ENCODE measurements at regions not wholly inside any gene's neighbourhood (a gene's known extent, or its start where the extent isn't known, plus 50 kb on each side); places are given as distances from the start of the nearest gene placed in this dataset.

GRCh38 chr12:66786531-66787308 lies 107.8 kb upstream of the GRIP1 start:
- H3K27ac ChIP-seq (ENCODE audit: insufficient read length, low read depth, low read length): no peak overlapping the region
- H3K27me3 Mint-ChIP-seq (ENCODE audit: low read depth): no peaks in the 10 kb centered on the region
- H3K9me3 Mint-ChIP-seq: no peaks in the 10 kb centered on the region
- no peak overlapping the region for H3K56ac ChIP-seq (ENCODE audit: insufficient read length, low read depth, low read length)
- H3K27ac Mint-ChIP-seq: no peak overlapping the region
- H3K9ac ChIP-seq (ENCODE audit: extremely low read depth, insufficient read length, low read length): no peak overlapping the region
- H3K79me1 ChIP-seq (ENCODE audit: insufficient read depth, low read depth, low read length, poor library complexity, severe bottlenecking): peaks cover 2% of the 10 kb centered on the region
- no peak overlapping the region for H2AK5ac ChIP-seq (ENCODE audit: insufficient read length, low read length)
- H3T11ph ChIP-seq (ENCODE audit: low read length): no peak overlapping the region
- TF ChIP-seq, protein P1, sequence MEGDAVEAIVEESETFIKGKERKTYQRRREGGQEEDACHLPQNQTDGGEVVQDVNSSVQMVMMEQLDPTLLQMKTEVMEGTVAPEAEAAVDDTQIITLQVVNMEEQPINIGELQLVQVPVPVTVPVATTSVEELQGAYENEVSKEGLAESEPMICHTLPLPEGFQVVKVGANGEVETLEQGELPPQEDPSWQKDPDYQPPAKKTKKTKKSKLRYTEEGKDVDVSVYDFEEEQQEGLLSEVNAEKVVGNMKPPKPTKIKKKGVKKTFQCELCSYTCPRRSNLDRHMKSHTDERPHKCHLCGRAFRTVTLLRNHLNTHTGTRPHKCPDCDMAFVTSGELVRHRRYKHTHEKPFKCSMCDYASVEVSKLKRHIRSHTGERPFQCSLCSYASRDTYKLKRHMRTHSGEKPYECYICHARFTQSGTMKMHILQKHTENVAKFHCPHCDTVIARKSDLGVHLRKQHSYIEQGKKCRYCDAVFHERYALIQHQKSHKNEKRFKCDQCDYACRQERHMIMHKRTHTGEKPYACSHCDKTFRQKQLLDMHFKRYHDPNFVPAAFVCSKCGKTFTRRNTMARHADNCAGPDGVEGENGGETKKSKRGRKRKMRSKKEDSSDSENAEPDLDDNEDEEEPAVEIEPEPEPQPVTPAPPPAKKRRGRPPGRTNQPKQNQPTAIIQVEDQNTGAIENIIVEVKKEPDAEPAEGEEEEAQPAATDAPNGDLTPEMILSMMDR (conservative IDR thresholded peaks at IDR 0.05): no peak
- no peaks in the 10 kb centered on the region for H3K4me1 ChIP-seq (ENCODE audit: insufficient read depth, low read length)
- H3K27me3 ChIP-seq (ENCODE audit: insufficient read depth, low read length): no peaks in the 10 kb centered on the region
- no peak overlapping the region for H2BK20ac ChIP-seq (ENCODE audit: low read depth, low read length, poor library complexity, severe bottlenecking)
- H3K9me3 ChIP-seq (ENCODE audit: control insufficient read depth, low read depth, low read length): no peaks in the 10 kb centered on the region
- H2BK15ac ChIP-seq (ENCODE audit: low read depth, low read length): no peak overlapping the region
- H3K4ac ChIP-seq (ENCODE audit: low read depth, low read length): no peak overlapping the region
- peaks cover 2 to 6% of the 10 kb centered on the region in 2 experiments; a peak in 2 of 4 replicates for H3K4me1 Mint-ChIP-seq
- no peak overlapping the region for H2BK5ac ChIP-seq (ENCODE audit: insufficient read length, low read length)
- no peaks in the 10 kb centered on the region for H3K36me3 Mint-ChIP-seq (ENCODE audit: insufficient read depth in 1 of 3, low read depth in 3 of 3)
- no peak overlapping the region for H4K5ac ChIP-seq (ENCODE audit: insufficient read length, low read depth, low read length)
- no peak overlapping the region for H3K18ac ChIP-seq (ENCODE audit: insufficient read length, low read depth, low read length)
- no peak overlapping the region for H3K23ac ChIP-seq (ENCODE audit: insufficient read length, low read depth, low read length)
- no peaks in the 10 kb centered on the region for H4K20me1 ChIP-seq (ENCODE audit: control insufficient read depth, insufficient read depth, insufficient read length)
- H3K4me2 ChIP-seq (ENCODE audit: insufficient read depth, insufficient read length, low read length): no peak overlapping the region
- no peak overlapping the region for H4K91ac ChIP-seq (ENCODE audit: insufficient read length, low read depth, low read length)
- no peaks in the 10 kb centered on the region for H3K79me2 ChIP-seq (ENCODE audit: insufficient read depth, low read length)
- H3K14ac ChIP-seq (ENCODE audit: insufficient read depth, low read length): no peak overlapping the region
- no peak overlapping the region for H2BK120ac ChIP-seq (ENCODE audit: low read depth, low read length, poor library complexity, severe bottlenecking)
- H3K4me3 Mint-ChIP-seq: no peak overlapping the region
- no peak overlapping the region for H2BK12ac ChIP-seq (ENCODE audit: insufficient read length, low read depth, low read length)
- no peak overlapping the region for H2AFZ ChIP-seq (ENCODE audit: low read length)
- no peak overlapping the region for H4K8ac ChIP-seq (replicated peaks; ENCODE audit: insufficient read length, low read depth, low read length)
- no peaks in the 10 kb centered on the region for H3K23me2 ChIP-seq (ENCODE audit: insufficient read length, low read depth, low read length, poor library complexity, severe bottlenecking)
- DNase-seq: no peak
- no CpG with 5 or more reads among the region's 4 CpGs for WGBS (ENCODE audit: extremely low coverage, insufficient read length, low lambda C conversion rate)
